ENCODE measurements at regions not wholly inside any gene's neighbourhood (a gene's known extent, or its start where the extent isn't known, plus 50 kb on each side); places are given as distances from the start of the nearest gene placed in this dataset.

GRCh38 chr21:38916214-38916964, 110.7 kb downstream of the ETS2 start:
- no peak overlapping the region for H3K4me3 ChIP-seq (replicated peaks in 1 of 3)
- no peaks in the 10 kb centered on the region for H3K9me3 ChIP-seq
- H3K4me1 ChIP-seq = peaks cover 15 to 60% of the 10 kb centered on the region in 2 donors
- TF ChIP-seq, protein P1, sequence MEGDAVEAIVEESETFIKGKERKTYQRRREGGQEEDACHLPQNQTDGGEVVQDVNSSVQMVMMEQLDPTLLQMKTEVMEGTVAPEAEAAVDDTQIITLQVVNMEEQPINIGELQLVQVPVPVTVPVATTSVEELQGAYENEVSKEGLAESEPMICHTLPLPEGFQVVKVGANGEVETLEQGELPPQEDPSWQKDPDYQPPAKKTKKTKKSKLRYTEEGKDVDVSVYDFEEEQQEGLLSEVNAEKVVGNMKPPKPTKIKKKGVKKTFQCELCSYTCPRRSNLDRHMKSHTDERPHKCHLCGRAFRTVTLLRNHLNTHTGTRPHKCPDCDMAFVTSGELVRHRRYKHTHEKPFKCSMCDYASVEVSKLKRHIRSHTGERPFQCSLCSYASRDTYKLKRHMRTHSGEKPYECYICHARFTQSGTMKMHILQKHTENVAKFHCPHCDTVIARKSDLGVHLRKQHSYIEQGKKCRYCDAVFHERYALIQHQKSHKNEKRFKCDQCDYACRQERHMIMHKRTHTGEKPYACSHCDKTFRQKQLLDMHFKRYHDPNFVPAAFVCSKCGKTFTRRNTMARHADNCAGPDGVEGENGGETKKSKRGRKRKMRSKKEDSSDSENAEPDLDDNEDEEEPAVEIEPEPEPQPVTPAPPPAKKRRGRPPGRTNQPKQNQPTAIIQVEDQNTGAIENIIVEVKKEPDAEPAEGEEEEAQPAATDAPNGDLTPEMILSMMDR (IDR thresholded peaks at IDR 0.05) = no peak
- peak overlapping the region in 2 of 3 donors; percentile 6 to 90 for H3K27ac ChIP-seq
- no peaks in the 10 kb centered on the region for H3K27me3 ChIP-seq
- WGBS, 2 donors = 94 to 98% methylated on average over 1 of the region's 1 CpG
- intact Hi-C loops (cut with DNase I) = no loop called here
- H3K36me3 ChIP-seq = no peaks in the 10 kb centered on the region
- DNase-seq = no peak

DNA sequence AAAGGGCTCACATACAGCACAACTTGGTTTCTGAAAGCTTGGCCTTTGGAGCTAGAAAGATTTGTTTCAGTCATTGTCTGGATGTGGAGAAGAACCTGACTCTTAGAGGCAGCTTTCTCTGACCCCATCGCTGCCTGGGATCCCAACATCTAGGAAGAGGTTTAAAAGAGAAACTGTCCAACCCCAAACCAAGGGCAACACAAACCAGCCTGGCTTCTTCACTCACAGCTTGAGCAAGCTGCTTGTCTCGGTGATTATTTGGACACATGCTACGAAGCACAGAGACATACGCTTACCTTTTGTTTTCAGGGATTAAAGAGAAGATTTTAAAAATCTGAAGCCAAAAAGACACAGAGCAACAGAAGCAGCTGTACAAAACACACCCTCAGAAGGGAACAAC, 109.8 kb downstream of the ETS2 start:
- no peak for DNase-seq
- Histone ChIP-seq H3K4me3 (replicated peaks in 1 of 3) (no peak overlapping the region), H3K27me3 (no peaks in the 10 kb centered on the region), H3K27ac (peak overlapping the region in 2 of 3 donors; percentile 6 to 90), H3K9me3 (no peaks in the 10 kb centered on the region), H3K36me3 (no peaks in the 10 kb centered on the region), H3K4me1 (peaks cover 19 to 60% of the 10 kb centered on the region in 2 donors)
- WGBS, 2 donors = 94 to 97% methylated on average over 4 of the region's 4 CpGs
- TF ChIP-seq, protein P1 (IDR thresholded peaks at IDR 0.05) = no peak
- no peak for TF ChIP-seq POLR2A (IDR thresholded peaks at IDR 0.05)
- intact Hi-C loops (cut with DNase I) = no loop called here

GRCh38 chr21:38914528-38915293, 109.0 kb downstream of the ETS2 start:
- Histone ChIP-seq H3K9me3 (no peaks in the 10 kb centered on the region), H3K4me3 (replicated peaks in 1 of 3) (no peak overlapping the region), H3K27ac (peak overlapping the region; percentile 38 to 98 (median 90)), H3K4me1 (peaks cover 27 to 64% of the 10 kb centered on the region in 2 donors), H3K36me3 (no peaks in the 10 kb centered on the region), H3K27me3 (no peaks in the 10 kb centered on the region)
- DNase-seq = no peak
- intact Hi-C loops (cut with DNase I) = no loop called here
- TF ChIP-seq POLR2A (IDR thresholded peaks at IDR 0.05) = no peak
- TF ChIP-seq, protein P1 (IDR thresholded peaks at IDR 0.05) = no peak
- WGBS, 2 donors = 66 to 70% methylated on average over 10 of the region's 10 CpGs

DNA sequence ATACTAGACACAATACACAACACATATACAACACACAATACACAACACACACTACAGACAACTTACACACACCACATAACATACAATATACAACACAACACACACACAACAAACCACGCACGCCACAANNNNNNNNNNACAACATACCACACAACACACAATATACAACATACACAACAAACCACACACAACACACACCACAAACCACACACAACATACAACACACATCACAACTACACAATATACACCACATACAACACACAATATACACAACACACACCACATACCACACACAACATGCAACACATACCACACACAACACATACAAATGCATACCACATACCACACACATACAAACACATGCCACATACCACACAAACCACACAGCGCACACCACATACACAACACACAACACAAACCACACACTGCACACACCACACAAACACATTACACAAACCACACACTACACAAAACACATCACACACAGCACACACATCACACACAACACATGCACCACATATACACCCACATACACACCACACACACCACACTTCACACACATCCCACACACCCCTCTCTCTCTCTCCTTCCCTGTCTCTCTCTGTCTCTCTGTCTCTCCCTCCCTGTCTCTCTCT, 108.3 kb downstream of the ETS2 start:
- 72 to 83% methylated on average over 3 of the region's 3 CpGs for WGBS, 2 donors
- Histone ChIP-seq H3K27me3 (no peaks in the 10 kb centered on the region), H3K27ac (peak overlapping the region; percentile 90 to 98 (median 94))

More for the DNA sequence above, 108.3 kb downstream of the ETS2 start:
- no peaks in the 10 kb centered on the region for H3K9me3 ChIP-seq
- DNase-seq = no peak
- no peak overlapping the region for H3K4me3 ChIP-seq (replicated peaks in 1 of 3)
- TF ChIP-seq POLR2A (IDR thresholded peaks at IDR 0.05) = no peak
- TF ChIP-seq, protein P1 (IDR thresholded peaks at IDR 0.05) = no peak
- peaks cover 29 to 67% of the 10 kb centered on the region in 2 donors for H3K4me1 ChIP-seq
- intact Hi-C loops (cut with DNase I) = no loop called here
- H3K36me3 ChIP-seq = no peaks in the 10 kb centered on the region
